GM23248 (cell line): ENCODE measurements at regions not wholly inside any gene's neighbourhood (a gene's known extent, or its start where the extent isn't known, plus 50 kb on each side); places are given as distances from the start of the nearest gene placed in this dataset.

Source experiments
- EZH2 ChIP-seq: fragments of 200-600 bp; sonication (generic); IDR thresholded peaks from 2 replicates; pipeline ENCODE4 v1.6.1; 2018; ENCODE audit warnings: antibody characterized with exemption, mild to moderate bottlenecking; ENCODE audit not compliant: insufficient read depth, poor library complexity, severe bottlenecking
- EZH2phosphoT487 ChIP-seq: fragments of 200-600 bp; sonication (generic); IDR thresholded peaks from 2 replicates; pipeline ENCODE4 v1.6.1; 2018; ENCODE audit warnings: antibody characterized with exemption, moderate library complexity, mild to moderate bottlenecking, low read depth; ENCODE audit not compliant: insufficient read depth

DNA sequence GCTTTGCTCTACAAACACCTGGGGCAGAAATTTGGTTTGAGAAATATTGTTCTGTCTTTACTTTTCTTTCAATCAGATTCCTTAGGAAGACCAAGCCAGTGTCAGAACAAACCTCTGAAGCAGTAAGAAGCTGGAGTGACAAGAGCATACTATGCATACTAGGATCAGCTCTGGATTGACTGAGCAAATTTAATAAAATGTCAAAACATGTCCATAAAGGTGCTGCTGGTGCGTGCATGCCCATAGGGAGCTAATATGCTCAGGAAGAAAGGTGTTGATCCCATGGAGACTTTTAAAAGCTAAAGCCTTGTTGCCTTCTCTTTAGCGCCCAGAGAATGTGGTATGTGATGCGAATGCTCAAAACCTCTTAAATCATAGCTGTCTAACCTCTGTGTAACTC is 1076.2 kb downstream of the NLGN4Y start:
- TF ChIP-seq EZH2phosphoT487: no peak
- TF ChIP-seq EZH2: no peak
